Heart left ventricle (tissue), 16 donors: ENCODE measurements at regions not wholly inside any gene's neighbourhood (a gene's known extent, or its start where the extent isn't known, plus 50 kb on each side); places are given as distances from the start of the nearest gene placed in this dataset.
"Not testable (repeated sequence)": the region's sequence is repeated elsewhere in the genome, so short reads cannot be mapped to it uniquely, and the experiment has no call there.

ENCODE experiments used
- ATAC-seq, 4 donors: fragments of 200-7000 bp; cut with Tn5 transposase; one replicate each; pipeline ENCODE4 v1.9.1; 2020 to 2022; ENCODE audit warnings: moderate library complexity in 4 of 4, mild to moderate bottlenecking in 3 of 4, moderate number of reproducible peaks in 1 of 4
- DNase-seq, 5 donors: peaks; one replicate each; pipeline ENCODE4 v3.0.0-alpha.2; 2020
- H3K27ac ChIP-seq, 12 donors: fragments of 200-600 bp; sonication (generic) in 4 of 12; one replicate each; pipeline versions ENCODE4 v1.5.0 to v1.8.0; 2016 to 2022; ENCODE audit warnings: mild to moderate bottlenecking in 2 of 12
- H3K27me3 ChIP-seq, 9 donors: fragments of 200-600 bp; sonication (generic) in 2 of 9; one replicate each; pipeline versions ENCODE4 v1.5.1 to v1.8.0; 2016 to 2022; ENCODE audit warnings: mild to moderate bottlenecking in 3 of 9
- H3K36me3 ChIP-seq, 9 donors: fragments of 200-600 bp; sonication (generic) in 2 of 9; one replicate each; pipeline versions ENCODE4 v1.5.0 to v1.8.0; 2018 to 2022; ENCODE audit warnings: mild to moderate bottlenecking in 2 of 9
- H3K4me1 ChIP-seq, 12 donors: fragments of 200-600 bp; sonication (generic) in 4 of 12; one replicate each; pipeline versions ENCODE4 v1.5.0 to v1.8.0; 2016 to 2022; ENCODE audit warnings: mild to moderate bottlenecking in 3 of 12
- H3K4me3 ChIP-seq, 12 donors: fragments of 200-600 bp; sonication (generic) in 4 of 12; one replicate each; pipeline versions ENCODE4 v1.5.0 to v1.8.0; 2017 to 2022; ENCODE audit warnings: mild to moderate bottlenecking in 9 of 12, moderate library complexity in 4 of 12
- H3K9me3 ChIP-seq, 12 donors: fragments of 200-600 bp; sonication (generic) in 4 of 12; one replicate each; pipeline versions ENCODE4 v1.5.0 to v1.8.0; 2016 to 2022; ENCODE audit warnings: mild to moderate bottlenecking in 1 of 12
- POLR2A ChIP-seq, 2 donors: fragments of 450-650 bp; IDR thresholded peaks; one replicate each; pipeline ENCODE4 v1.6.1; 2017; ENCODE audit warnings: antibody characterized with exemption in 2 of 2, mild to moderate bottlenecking in 2 of 2, moderate library complexity in 2 of 2
- WGBS, 4 donors: extraction: QIAGEN DNeasy Blood & Tissue Kit in 2 of 4; methylation state at CpG; one replicate each; pipeline versions ENCODE4 v1.1.5 to v1.1.7; 2013 to 2018; 5-methylcytosine and 5-hydroxymethylcytosine counted together
- intact Hi-C, 10 donors: fragments of 100-400 bp; cut with DNase I; formaldehyde crosslinking; loops; one replicate each; pipeline versions ENCODE4 v1.11.1 to v1.14.2; 2022
- TF ChIP-seq, protein P1 (sequence below), 12 donors: fragments of 200-600 bp; sonication (generic) in 4 of 12; IDR thresholded peaks; one replicate each; pipeline versions ENCODE4 v1.5.0 to v1.8.0; 2018 to 2022; ENCODE audit warnings: antibody characterized with exemption in 12 of 12, mild to moderate bottlenecking in 5 of 12
- donor health status: ischemic (EF 13 %, LVEDD 7.1; RV severe dilation, severe dysfunction).
- donor health status: healthy with polysubstance abuse.
- donor health status: DM: no; HTN: yes; CAD: no.
- donor health status: DM: no; HTN: no; CAD: no.
- donor health status: ischemic (EF 25% LVEDD 6.9; RV normal size, moderate dysfunction).
- donor health status: ischemic (EF 25% LVEDD 5.7; RV mildly dilated, moderate dysfunction).
- donor health status: healthy.
- donor health status: DM: yes; HTN: yes; CAD: no.
- donor health status: ischemic (EF 35%, LVEDD 5.7; RV mildly dilated, moderate dysfunction).
- donor health status: nonischemic (EF 11% LVEDD 7.7; RV severe dilation, severe dysfunction).
- donor health status: DM: yes; HTN: yes; CAD: no.
- donor health status: PGD.
- donor health status: ischemic (EF 29% LVEDD 5.4; RV normal size, mild dysfunction).
- donor health status: nonischemic (EF 23%, LVEDD 6.1; RV moderate dilation, normal function).

DNA sequence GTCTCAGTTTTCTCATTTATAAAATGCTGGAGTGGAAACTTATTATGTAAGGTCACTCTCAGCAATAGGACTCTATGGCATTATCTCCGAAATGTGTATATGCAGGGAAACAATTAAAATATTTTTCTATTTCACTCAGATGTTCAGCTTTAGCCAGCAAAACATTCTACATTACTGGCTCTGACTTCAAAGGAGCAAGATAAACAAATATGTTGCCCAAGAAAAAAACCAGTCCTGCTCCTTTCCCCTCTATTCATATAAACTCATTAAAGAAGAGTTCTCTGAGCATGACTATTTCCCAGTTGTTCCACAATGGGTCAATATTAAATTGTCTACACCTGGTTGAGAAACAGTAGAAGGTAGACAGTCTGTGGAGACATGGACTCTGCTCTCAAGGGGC, 155.0 kb downstream of the NPR3 start:
- Histone ChIP-seq H3K4me1 (no peaks in the 10 kb centered on the region), H3K27me3 (no peaks in the 10 kb centered on the region), H3K4me3 (no peak overlapping the region), H3K9me3 (peaks cover 0 to 5% (median 0%) of the 10 kb centered on the region in 12 donors), H3K36me3 (no peaks in the 10 kb centered on the region), H3K27ac (no peak overlapping the region)
- WGBS, 4 donors: 85 to 93% (median 89%) methylated on average over 1 of the region's 1 CpG
- intact Hi-C loops: no loop called here
- ATAC-seq: no peak
- TF ChIP-seq, protein P1, sequence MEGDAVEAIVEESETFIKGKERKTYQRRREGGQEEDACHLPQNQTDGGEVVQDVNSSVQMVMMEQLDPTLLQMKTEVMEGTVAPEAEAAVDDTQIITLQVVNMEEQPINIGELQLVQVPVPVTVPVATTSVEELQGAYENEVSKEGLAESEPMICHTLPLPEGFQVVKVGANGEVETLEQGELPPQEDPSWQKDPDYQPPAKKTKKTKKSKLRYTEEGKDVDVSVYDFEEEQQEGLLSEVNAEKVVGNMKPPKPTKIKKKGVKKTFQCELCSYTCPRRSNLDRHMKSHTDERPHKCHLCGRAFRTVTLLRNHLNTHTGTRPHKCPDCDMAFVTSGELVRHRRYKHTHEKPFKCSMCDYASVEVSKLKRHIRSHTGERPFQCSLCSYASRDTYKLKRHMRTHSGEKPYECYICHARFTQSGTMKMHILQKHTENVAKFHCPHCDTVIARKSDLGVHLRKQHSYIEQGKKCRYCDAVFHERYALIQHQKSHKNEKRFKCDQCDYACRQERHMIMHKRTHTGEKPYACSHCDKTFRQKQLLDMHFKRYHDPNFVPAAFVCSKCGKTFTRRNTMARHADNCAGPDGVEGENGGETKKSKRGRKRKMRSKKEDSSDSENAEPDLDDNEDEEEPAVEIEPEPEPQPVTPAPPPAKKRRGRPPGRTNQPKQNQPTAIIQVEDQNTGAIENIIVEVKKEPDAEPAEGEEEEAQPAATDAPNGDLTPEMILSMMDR (IDR thresholded peaks at IDR 0.05): no peak
- TF ChIP-seq POLR2A (IDR thresholded peaks at IDR 0.05): no peak
- DNase-seq: no peak

DNA sequence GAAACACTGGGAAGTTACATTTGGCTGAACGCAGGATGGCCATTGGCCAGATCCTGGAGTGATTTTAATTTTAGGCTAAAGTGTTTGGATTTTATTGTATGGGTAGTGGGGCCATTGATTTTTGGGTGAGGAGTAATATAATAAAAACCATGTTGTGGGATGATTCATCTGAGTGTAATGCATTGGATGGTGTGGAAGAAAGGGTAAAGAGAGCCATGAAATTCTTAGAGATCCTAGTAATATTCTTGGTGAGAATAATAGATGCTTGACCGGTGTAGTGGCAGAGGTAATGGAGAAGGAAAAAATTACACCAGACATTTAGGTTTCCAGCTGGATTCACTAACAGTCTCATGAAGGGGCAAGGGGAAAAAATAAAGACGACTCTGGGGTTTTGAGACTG, 158.1 kb downstream of the NPR3 start:
- no peak for ATAC-seq
- no peak for TF ChIP-seq POLR2A (IDR thresholded peaks at IDR 0.05)
- TF ChIP-seq, protein P1 (IDR thresholded peaks at IDR 0.05): no peak
- 79 to 85% (median 84%) methylated on average over 3 of the region's 3 CpGs for WGBS, 4 donors
- intact Hi-C loops: no loop called here
- Histone ChIP-seq H3K4me1 (no peaks in the 10 kb centered on the region), H3K36me3 (no peaks in the 10 kb centered on the region), H3K27ac (no peak overlapping the region), H3K4me3 (no peak overlapping the region), H3K9me3 (peaks cover 0 to 28% (median 11%) of the 10 kb centered on the region in 12 donors), H3K27me3 (no peaks in the 10 kb centered on the region)
- no peak for DNase-seq

DNA sequence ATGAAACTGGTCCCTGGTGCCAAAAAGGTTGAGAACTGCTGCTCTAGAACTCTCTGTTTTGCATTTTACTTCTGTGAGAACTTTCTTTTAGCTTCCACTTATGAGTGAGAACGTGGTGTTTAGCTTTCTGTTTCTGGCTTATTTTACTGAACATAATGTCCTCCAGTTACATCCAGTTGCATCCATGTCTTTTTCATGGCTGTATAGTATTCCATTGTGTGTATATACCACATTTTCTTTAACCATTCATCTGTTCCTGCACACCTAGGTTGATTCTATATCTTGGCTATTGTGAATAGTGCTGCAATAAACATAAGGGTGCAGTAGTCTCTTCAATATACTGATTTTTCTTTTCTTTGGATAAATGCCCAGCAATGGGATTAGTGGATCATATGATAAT, 165.7 kb downstream of the NPR3 start:
- intact Hi-C loops: no loop called here

DNA sequence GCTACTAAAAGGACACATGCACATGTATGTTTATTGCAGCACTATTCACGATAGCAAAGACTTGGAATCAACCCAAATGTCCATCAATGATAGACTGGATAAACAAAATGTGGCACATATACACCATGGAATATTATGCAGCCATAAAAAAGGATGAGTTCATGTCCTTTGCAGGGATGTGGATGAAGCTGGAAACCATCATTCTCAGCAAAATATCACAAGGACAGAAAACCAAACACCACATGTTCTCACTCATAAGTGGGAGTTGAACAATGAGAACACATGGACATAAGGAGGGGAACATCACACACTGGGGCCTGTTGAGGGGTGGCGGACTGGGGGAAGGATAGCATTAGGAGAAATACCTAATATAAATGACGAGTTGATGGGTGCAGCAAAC, 168.2 kb downstream of the NPR3 start:
- not testable (repeated sequence) for ATAC-seq, H3K27ac ChIP-seq
- WGBS, 4 donors: 57 to 71% (median 65%) methylated on average over 3 of the region's 3 CpGs

More for the DNA sequence above, 165.7 kb downstream of the NPR3 start:
- Histone ChIP-seq H3K27ac (no peak overlapping the region), H3K9me3 (peaks cover 0 to 44% (median 18%) of the 10 kb centered on the region in 12 donors), H3K36me3 (no peaks in the 10 kb centered on the region), H3K4me3 (no peak overlapping the region), H3K27me3 (no peaks in the 10 kb centered on the region), H3K4me1 (no peaks in the 10 kb centered on the region)
- 18 to 44% (median 26%) methylated on average over 1 of the region's 1 CpG for WGBS, 4 donors
- DNase-seq (no peak), ATAC-seq (no peak)
- TF ChIP-seq, protein P1 (IDR thresholded peaks at IDR 0.05): no peak
- no peak for TF ChIP-seq POLR2A (IDR thresholded peaks at IDR 0.05)

DNA sequence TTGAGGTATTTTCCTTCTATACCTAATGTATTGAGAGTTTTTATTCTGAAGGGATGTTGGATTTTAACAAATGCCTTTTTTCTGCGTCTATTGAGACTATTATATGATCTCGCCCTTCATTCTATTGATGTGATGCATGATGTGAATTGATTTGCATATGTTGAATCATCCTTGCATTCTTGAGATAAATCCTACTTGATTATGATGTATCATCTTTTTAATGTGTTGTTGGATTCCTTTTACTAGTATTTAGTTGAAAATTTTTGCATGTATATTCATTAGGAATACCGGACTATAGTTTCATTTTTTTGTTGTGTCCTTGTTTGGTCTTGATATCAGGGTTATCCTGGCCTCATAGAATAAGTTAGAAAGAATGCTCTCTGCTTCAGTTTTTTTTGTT, 169.7 kb downstream of the NPR3 start:
- Histone ChIP-seq H3K27ac (no peak overlapping the region), H3K4me1 (no peaks in the 10 kb centered on the region), H3K36me3 (no peaks in the 10 kb centered on the region), H3K4me3 (no peak overlapping the region), H3K9me3 (peaks cover 0 to 55% (median 17%) of the 10 kb centered on the region in 12 donors), H3K27me3 (no peaks in the 10 kb centered on the region)
- intact Hi-C loops: no loop called here
- no peak for DNase-seq
- TF ChIP-seq, protein P1 (IDR thresholded peaks at IDR 0.05): no peak
- TF ChIP-seq POLR2A (IDR thresholded peaks at IDR 0.05): no peak
- no peak for ATAC-seq
- WGBS, 4 donors: 53 to 70% (median 59%) methylated on average over 3 of the region's 3 CpGs

More for the DNA sequence above, 168.2 kb downstream of the NPR3 start:
- H3K36me3 ChIP-seq, intact Hi-C loops, DNase-seq, H3K27me3 ChIP-seq, H3K4me1 ChIP-seq, H3K4me3 ChIP-seq: not testable (repeated sequence)
- peaks cover 0 to 47% (median 14%) of the 10 kb centered on the region in 12 donors for H3K9me3 ChIP-seq
